Kidney (tissue), 13 donors: ENCODE measurements at regions not wholly inside any gene's neighbourhood (a gene's known extent, or its start where the extent isn't known, plus 50 kb on each side); places are given as distances from the start of the nearest gene placed in this dataset.

Experiments used
- DNase-seq, 5 donors: peaks; one replicate each; pipeline ENCODE4 v3.0.0-alpha.2; 2013 to 2020
- FAIRE-seq: peaks from 2 replicates; lab custom pipeline; 2012; peaks lifted over from hg19 to GRCh38; lab: Jason Lieb, UNC
- H3K27ac ChIP-seq, 2 donors: one replicate each; pipeline ENCODE4 v1.7.0; 2013; ENCODE audit warnings: low read depth in 2 of 2, low read length in 2 of 2, inconsistent platforms in 1 of 2
- H3K27me3 ChIP-seq: one replicate; pipeline ENCODE4 v1.7.1; 2013; ENCODE audit warnings: low read length, inconsistent platforms; ENCODE audit not compliant: control insufficient read depth, insufficient read depth
- H3K36me3 ChIP-seq, 3 donors: one replicate each; pipeline versions ENCODE4 v1.7.0 to v1.7.1; 2013; ENCODE audit warnings: low read length in 3 of 3, control low read depth in 1 of 3, inconsistent platforms in 1 of 3; ENCODE audit not compliant: insufficient read depth in 3 of 3, control insufficient read depth in 2 of 3
- H3K4me1 ChIP-seq, 3 donors: one replicate each; pipeline versions ENCODE4 v1.7.0 to v1.7.1; 2013; ENCODE audit warnings: low read length in 3 of 3, inconsistent platforms in 1 of 3, low read depth in 1 of 3; ENCODE audit not compliant: control insufficient read depth in 2 of 3, insufficient read depth in 2 of 3
- H3K4me3 ChIP-seq, 3 donors: one replicate each; pipeline versions ENCODE4 v1.7.0 to v1.8.1; 2013; ENCODE audit warnings: low read length in 3 of 3, control low read depth in 1 of 3, inconsistent platforms in 1 of 3
- H3K9ac ChIP-seq, 3 donors: one replicate each; pipeline versions ENCODE4 v1.7.0 to v1.7.1; 2013; ENCODE audit warnings: low read length in 3 of 3, control low read depth in 1 of 3, inconsistent platforms in 1 of 3
- H3K9me3 ChIP-seq, 3 donors: one replicate each; pipeline versions ENCODE4 v1.7.0 to v1.7.1; 2013; ENCODE audit warnings: low read length in 3 of 3, control low read depth in 1 of 3, inconsistent platforms in 1 of 3; ENCODE audit not compliant: control insufficient read depth in 2 of 3, insufficient read depth in 1 of 3
- intact Hi-C: fragments of 100-400 bp; cut with DNase I; formaldehyde crosslinking; loops from one replicate; pipeline ENCODE4 v1.11.1; 2022
- TF ChIP-seq, protein P1 (sequence below): IDR thresholded peaks from 3 replicates; pipeline ENCODE4 v1.5.1; 2012; ENCODE audit warnings: mild to moderate bottlenecking, moderate library complexity, borderline replicate concordance; ENCODE audit not compliant: insufficient read depth; ENCODE audit errors: extremely low read depth
- donor health status: control.
- donor health status: control.
- donor health status: control.
- donor health status: control.
- donor health status: control.
- donor health status: DM: yes; HTN: yes; CAD: no.
- donor health status: Normal renal cell carcinoma (clear cell type).

DNA sequence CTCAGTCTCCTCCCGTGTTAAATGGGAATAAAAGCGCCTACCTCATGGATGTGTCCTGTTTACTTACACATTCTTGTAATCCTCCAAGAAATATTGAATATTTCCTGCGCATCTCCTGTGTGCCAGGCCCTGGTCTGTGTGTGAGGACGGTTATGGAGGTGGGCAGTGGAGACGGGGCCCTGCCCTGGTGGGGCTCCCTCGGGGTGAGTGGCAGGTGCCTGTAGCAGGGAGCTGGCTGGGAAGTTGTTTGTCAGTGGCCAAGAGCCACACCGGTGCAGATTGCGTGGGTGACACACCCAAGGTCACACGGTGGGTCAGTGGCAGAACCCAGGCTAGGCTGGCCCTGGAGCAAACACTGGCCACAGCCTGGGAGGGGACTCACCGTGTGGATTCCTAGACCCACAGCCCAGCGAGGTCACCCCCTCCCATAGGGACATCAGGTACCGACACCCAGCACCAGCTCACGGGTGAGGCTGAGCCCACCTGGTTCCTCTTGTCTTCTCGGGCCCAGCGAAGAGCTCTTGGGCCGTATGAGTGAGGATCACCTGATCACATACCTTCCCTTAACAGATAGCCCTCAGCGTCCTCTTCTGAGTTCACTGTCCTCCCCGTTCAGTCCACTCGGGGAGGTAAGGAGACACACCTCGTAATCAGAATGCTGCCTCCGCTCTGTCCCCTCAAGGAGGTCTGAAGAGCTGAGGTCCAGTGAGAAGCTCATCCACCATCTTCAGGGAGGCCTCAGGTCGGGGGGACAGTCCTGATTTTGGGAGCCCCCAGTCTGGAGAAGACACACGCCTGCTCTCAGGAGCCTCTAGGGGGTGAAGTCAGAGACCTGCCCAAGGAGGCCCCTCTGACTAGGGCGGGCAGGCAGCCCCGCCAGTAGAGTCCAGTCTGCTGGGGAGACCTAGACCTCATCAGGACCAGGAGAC is 349.6 kb downstream of the MATN1 start:
- H3K9ac ChIP-seq = no peak overlapping the region
- no peak overlapping the region for H3K4me3 ChIP-seq
- TF ChIP-seq, protein P1, sequence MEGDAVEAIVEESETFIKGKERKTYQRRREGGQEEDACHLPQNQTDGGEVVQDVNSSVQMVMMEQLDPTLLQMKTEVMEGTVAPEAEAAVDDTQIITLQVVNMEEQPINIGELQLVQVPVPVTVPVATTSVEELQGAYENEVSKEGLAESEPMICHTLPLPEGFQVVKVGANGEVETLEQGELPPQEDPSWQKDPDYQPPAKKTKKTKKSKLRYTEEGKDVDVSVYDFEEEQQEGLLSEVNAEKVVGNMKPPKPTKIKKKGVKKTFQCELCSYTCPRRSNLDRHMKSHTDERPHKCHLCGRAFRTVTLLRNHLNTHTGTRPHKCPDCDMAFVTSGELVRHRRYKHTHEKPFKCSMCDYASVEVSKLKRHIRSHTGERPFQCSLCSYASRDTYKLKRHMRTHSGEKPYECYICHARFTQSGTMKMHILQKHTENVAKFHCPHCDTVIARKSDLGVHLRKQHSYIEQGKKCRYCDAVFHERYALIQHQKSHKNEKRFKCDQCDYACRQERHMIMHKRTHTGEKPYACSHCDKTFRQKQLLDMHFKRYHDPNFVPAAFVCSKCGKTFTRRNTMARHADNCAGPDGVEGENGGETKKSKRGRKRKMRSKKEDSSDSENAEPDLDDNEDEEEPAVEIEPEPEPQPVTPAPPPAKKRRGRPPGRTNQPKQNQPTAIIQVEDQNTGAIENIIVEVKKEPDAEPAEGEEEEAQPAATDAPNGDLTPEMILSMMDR = no peak
- intact Hi-C loops = no loop called here
- H3K27me3 ChIP-seq = no peaks in the 10 kb centered on the region
- H3K27ac ChIP-seq = no peak overlapping the region
- H3K9me3 ChIP-seq = no peaks in the 10 kb centered on the region
- H3K36me3 ChIP-seq = no peaks in the 10 kb centered on the region
- FAIRE-seq = no peak
- DNase-seq = peak in 1 of 5 donors; percentile 60
- H3K4me1 ChIP-seq = no peaks in the 10 kb centered on the region

DNA sequence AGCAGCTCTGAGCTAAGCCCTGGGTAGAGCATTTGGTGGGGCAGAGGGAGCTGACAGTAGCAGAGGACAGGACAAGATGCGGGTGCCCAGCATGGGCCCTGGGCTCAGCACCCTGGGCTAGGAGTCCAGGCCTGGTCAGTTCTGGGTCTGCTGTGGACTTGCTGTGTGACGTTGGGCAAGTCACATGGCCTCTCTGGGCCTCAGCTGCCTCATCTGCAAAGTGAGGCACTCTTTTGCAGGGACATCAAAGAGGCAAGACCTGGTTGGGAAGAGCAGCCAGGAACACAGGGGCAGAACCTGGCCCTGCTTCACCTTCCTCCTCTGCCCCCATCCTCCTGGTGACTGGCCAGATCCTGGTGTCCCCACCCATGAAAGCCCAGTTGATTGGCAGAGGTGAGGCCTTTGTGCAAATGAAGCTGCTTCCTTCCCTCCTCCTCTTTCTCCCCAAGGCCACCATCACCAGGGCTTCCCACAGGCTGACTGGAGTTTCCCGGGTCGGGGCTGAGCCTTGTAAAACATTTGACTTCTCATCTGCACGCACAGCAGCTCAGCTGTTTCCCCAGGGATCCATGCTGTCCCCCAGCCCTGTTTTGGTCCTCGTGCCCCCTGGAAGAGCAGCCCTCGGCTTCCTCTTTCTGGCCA is 350.5 kb downstream of the MATN1 start:
- no peaks in the 10 kb centered on the region for H3K9me3 ChIP-seq
- DNase-seq = peak in 3 of 5 donors; percentile 17 to 41 (median 33)
- intact Hi-C loops = no loop called here

DNA sequence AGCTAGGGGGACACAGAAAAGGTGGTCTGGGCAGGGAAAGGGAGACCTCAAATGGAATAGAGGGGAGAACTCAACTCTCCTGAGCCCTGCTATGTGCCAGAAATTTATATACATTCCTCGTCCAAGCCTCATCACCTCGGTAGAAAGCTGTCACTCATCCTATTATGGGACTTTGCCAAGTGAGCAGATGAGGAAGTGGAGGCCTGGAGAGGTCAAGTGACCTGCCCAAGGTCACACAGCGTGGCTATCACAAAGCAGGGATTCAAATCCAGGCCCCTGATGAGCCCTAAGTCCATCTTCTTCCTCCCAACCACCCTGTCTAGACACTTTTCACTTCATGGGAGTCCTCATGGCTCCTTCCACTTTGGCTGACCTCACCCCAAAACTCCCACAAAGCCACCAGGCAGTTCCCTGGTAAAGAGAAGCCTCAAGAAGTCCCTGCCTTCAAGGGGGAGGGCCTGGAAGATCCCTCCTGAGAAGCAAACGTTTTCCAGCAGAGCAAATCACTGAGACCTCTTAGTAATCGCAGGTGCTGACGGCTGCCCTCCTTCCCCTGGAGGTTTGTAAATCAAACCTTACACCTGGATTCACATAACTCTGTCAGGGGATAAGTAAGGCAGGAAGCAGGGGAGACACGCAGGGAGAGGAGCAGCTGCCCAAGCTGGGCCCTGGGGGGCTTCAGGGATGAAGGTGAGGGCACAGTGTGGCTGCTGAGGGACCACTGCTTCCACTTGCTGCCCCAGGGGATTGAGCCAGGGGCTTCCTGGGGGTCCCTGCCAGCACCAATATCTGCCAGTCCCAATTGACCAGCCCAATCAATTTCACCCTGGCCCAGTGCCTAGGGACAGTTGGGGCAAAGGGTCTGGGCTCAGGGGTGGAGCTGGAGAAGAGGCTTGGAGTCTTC is 351.2 kb downstream of the MATN1 start:
- intact Hi-C loops = no loop called here
- FAIRE-seq = no peak

More for the DNA sequence above, 350.5 kb downstream of the MATN1 start:
- no peak overlapping the region for H3K27ac ChIP-seq
- no peak overlapping the region for H3K4me3 ChIP-seq
- TF ChIP-seq, protein P1 = no peak
- no peak overlapping the region for H3K9ac ChIP-seq
- no peaks in the 10 kb centered on the region for H3K36me3 ChIP-seq
- FAIRE-seq = no peak
- no peaks in the 10 kb centered on the region for H3K27me3 ChIP-seq
- no peaks in the 10 kb centered on the region for H3K4me1 ChIP-seq

More for the DNA sequence above, 351.2 kb downstream of the MATN1 start:
- H3K36me3 ChIP-seq = no peaks in the 10 kb centered on the region
- no peak overlapping the region for H3K27ac ChIP-seq
- H3K4me3 ChIP-seq = no peak overlapping the region
- H3K9ac ChIP-seq = no peak overlapping the region
- H3K9me3 ChIP-seq = no peaks in the 10 kb centered on the region
- no peaks in the 10 kb centered on the region for H3K4me1 ChIP-seq
- TF ChIP-seq, protein P1 = no peak
- H3K27me3 ChIP-seq = no peaks in the 10 kb centered on the region
- DNase-seq = peak in 1 of 5 donors; percentile 40
